Neuronal stem cell (in vitro differentiated cells): ENCODE measurements at regions not wholly inside any gene's neighbourhood (a gene's known extent, or its start where the extent isn't known, plus 50 kb on each side); places are given as distances from the start of the nearest gene placed in this dataset.

Source experiments
- DNase-seq: peaks from one replicate; pipeline ENCODE4 v3.0.0-alpha.2; 2013; ENCODE audit warnings: low spot score
- H2AFZ ChIP-seq: one replicate; pipeline ENCODE4 v1.6.1; 2013; ENCODE audit warnings: mild to moderate bottlenecking, low read length, inconsistent platforms
- H2AK5ac ChIP-seq: 2 replicates; pipeline ENCODE4 v1.6.1; 2013; ENCODE audit warnings: low read depth, mild to moderate bottlenecking, inconsistent platforms, low read length, moderate library complexity, mixed read lengths
- H2BK120ac ChIP-seq: 2 replicates; pipeline ENCODE4 v1.6.1; 2013; ENCODE audit warnings: low read depth, mild to moderate bottlenecking, inconsistent platforms, low read length, moderate library complexity, mixed read lengths
- H2BK12ac ChIP-seq: one replicate; pipeline ENCODE4 v1.6.1; 2013; ENCODE audit warnings: low read length, inconsistent platforms
- H2BK15ac ChIP-seq: 2 replicates; pipeline ENCODE4 v1.6.1; 2013; ENCODE audit warnings: mild to moderate bottlenecking, low read length, inconsistent platforms, mixed read lengths
- H2BK5ac ChIP-seq: one replicate; pipeline ENCODE4 v1.6.1; 2013; ENCODE audit warnings: inconsistent platforms, mild to moderate bottlenecking, low read length, moderate library complexity
- H3K14ac ChIP-seq: one replicate; pipeline ENCODE4 v1.6.1; 2013; ENCODE audit warnings: low read length, inconsistent platforms
- H3K18ac ChIP-seq: 2 replicates; pipeline ENCODE4 v1.6.1; 2013; ENCODE audit warnings: low read length, inconsistent platforms
- H3K23ac ChIP-seq: 2 replicates; pipeline ENCODE4 v1.6.1; 2013; ENCODE audit warnings: low read depth, mild to moderate bottlenecking, mixed read lengths, low read length, inconsistent platforms; ENCODE audit not compliant: poor library complexity
- H3K27ac ChIP-seq: replicated peaks from 3 replicates; pipeline ENCODE4 v1.5.1; 2013; ENCODE audit warnings: low read length, inconsistent platforms
- H3K27me3 ChIP-seq, 3 experiments: 2 replicates each; pipeline ENCODE4 v1.6.1; 2013; ENCODE audit warnings: low read length in 3 of 3, mild to moderate bottlenecking in 2 of 3, inconsistent platforms in 1 of 3, low read depth in 1 of 3, mixed read lengths in 1 of 3, moderate library complexity in 1 of 3; ENCODE audit not compliant: control insufficient read depth in 3 of 3, insufficient read depth in 3 of 3
- H3K36me3 ChIP-seq, 2 donors: replicated peaks in 1 of 2; 2 replicates each; pipeline ENCODE4 v1.6.1; 2013; ENCODE audit warnings: low read length in 2 of 2; ENCODE audit not compliant: control insufficient read depth in 2 of 2, insufficient read depth in 2 of 2
- H3K4ac ChIP-seq: 2 replicates; pipeline ENCODE4 v1.6.1; 2013; ENCODE audit warnings: inconsistent platforms, mild to moderate bottlenecking, low read length, moderate library complexity
- H3K4me1 ChIP-seq, 2 donors: 1 replicate in 1 of 2; 2 replicates in 1 of 2; pipeline ENCODE4 v1.6.1; 2013; ENCODE audit warnings: low read length in 2 of 2, low read depth in 1 of 2; ENCODE audit not compliant: control insufficient read depth in 2 of 2, insufficient read depth in 1 of 2
- H3K4me2 ChIP-seq: one replicate; pipeline ENCODE4 v1.6.1; 2013; ENCODE audit warnings: mild to moderate bottlenecking, low read length, inconsistent platforms; ENCODE audit not compliant: insufficient read depth, poor library complexity, severe bottlenecking
- H3K4me3 ChIP-seq, 2 donors: 2 replicates each; pipeline ENCODE4 v1.5.1; 2013; ENCODE audit warnings: low read length in 2 of 2, mild to moderate bottlenecking in 2 of 2, inconsistent platforms in 1 of 2, moderate library complexity in 1 of 2
- H3K79me1 ChIP-seq: one replicate; pipeline ENCODE4 v1.6.1; 2013; ENCODE audit warnings: low read depth, mild to moderate bottlenecking, inconsistent platforms, low read length, moderate library complexity
- H3K9ac ChIP-seq: one replicate; pipeline ENCODE4 v1.6.1; 2013; ENCODE audit warnings: mild to moderate bottlenecking, low read depth, low read length, inconsistent platforms; ENCODE audit not compliant: poor library complexity
- H3K9me3 ChIP-seq, 2 donors: replicated peaks in 1 of 2; 2 replicates each; pipeline versions ENCODE3 to v1.6.1; 2013; ENCODE audit warnings: low read length in 2 of 2, mild to moderate bottlenecking in 2 of 2, inconsistent platforms in 1 of 2, low read depth in 1 of 2, mixed read lengths in 1 of 2, moderate library complexity in 1 of 2; ENCODE audit not compliant: control insufficient read depth in 2 of 2, insufficient read depth in 1 of 2
- H4K8ac ChIP-seq: one replicate; pipeline ENCODE4 v1.6.1; 2013; ENCODE audit warnings: low read depth, mild to moderate bottlenecking, inconsistent platforms, low read length, moderate library complexity
- H4K91ac ChIP-seq: one replicate; pipeline ENCODE4 v1.6.1; 2013; ENCODE audit warnings: low read length, low read depth, mild to moderate bottlenecking, inconsistent platforms; ENCODE audit not compliant: poor library complexity
- WGBS, 2 donors: extraction: QIAGEN DNeasy Blood & Tissue Kit; methylation state at CpG; one replicate each; pipeline ENCODE4 v1.1.7; 2013; ENCODE audit warnings: missing lambda C conversion rate in 2 of 2, mixed read lengths in 1 of 2; ENCODE audit not compliant: insufficient read length in 2 of 2, insufficient replicate concordance in 1 of 2; ENCODE audit errors: extremely low coverage in 2 of 2; 5-methylcytosine and 5-hydroxymethylcytosine counted together

GRCh38 chr11:134800130-134800529, 388.1 kb upstream of the B3GAT1 start:
- Histone ChIP-seq H2BK12ac (peak overlapping the region; percentile 75), H2BK120ac (no peak overlapping the region), H3K23ac (no peak overlapping the region), H2BK5ac (no peak overlapping the region), H2AFZ (peak overlapping the region; percentile 71), H4K8ac (no peak overlapping the region), H3K4me3 (no peak overlapping the region), H3K14ac (peak overlapping the region; percentile 63), H4K91ac (no peak overlapping the region), H3K4me1 (peaks cover 20 to 23% of the 10 kb centered on the region in 2 donors), H3K36me3 (no peaks in the 10 kb centered on the region), H3K9ac (no peak overlapping the region), H3K18ac (peak overlapping the region; percentile 93), H2AK5ac (peak overlapping the region; percentile 44), H3K27ac (no peak overlapping the region), H3K4me2 (no peak overlapping the region), H2BK15ac (peak overlapping the region; percentile 99), H3K9me3 (no peaks in the 10 kb centered on the region), H3K4ac (no peak overlapping the region), H3K79me1 (no peaks in the 10 kb centered on the region), H3K27me3 (no peaks in the 10 kb centered on the region)
- WGBS, 2 donors = no CpG with 5 or more reads among the region's 17 CpGs
- DNase-seq = no peak

GRCh38 chr11:134799386-134799785, 387.3 kb upstream of the B3GAT1 start:
- H4K91ac ChIP-seq = no peak overlapping the region
- H2AFZ ChIP-seq = no peak overlapping the region
- H3K4me3 ChIP-seq = no peak overlapping the region
- H2BK12ac ChIP-seq = peak overlapping the region; percentile 33
- no peaks in the 10 kb centered on the region for H3K27me3 ChIP-seq
- H2BK120ac ChIP-seq = no peak overlapping the region
- H2BK5ac ChIP-seq = no peak overlapping the region
- peak overlapping the region; percentile 72 for H3K18ac ChIP-seq
- no CpG with 5 or more reads among the region's 8 CpGs for whole genome bisulfite sequencing, 2 donors
- H2BK15ac ChIP-seq = no peak overlapping the region
- H3K9me3 ChIP-seq = no peaks in the 10 kb centered on the region
- no peak overlapping the region for H3K14ac ChIP-seq
- no peak for DNase-seq
- peaks cover 20 to 23% of the 10 kb centered on the region in 2 donors for H3K4me1 ChIP-seq
- H3K79me1 ChIP-seq = no peaks in the 10 kb centered on the region
- H4K8ac ChIP-seq = no peak overlapping the region
- no peak overlapping the region for H3K4me2 ChIP-seq
- no peak overlapping the region for H3K27ac ChIP-seq
- no peak overlapping the region for H3K9ac ChIP-seq
- H2AK5ac ChIP-seq = no peak overlapping the region
- H3K36me3 ChIP-seq = no peaks in the 10 kb centered on the region
- no peak overlapping the region for H3K23ac ChIP-seq
- H3K4ac ChIP-seq = no peak overlapping the region

GRCh38 chr11:134797411-134798089, 385.5 kb upstream of the B3GAT1 start:
- Histone ChIP-seq H3K4me2 (no peak overlapping the region), H3K27ac (no peak overlapping the region), H2AK5ac (no peak overlapping the region), H4K91ac (no peak overlapping the region), H2AFZ (no peak overlapping the region), H3K36me3 (no peaks in the 10 kb centered on the region), H3K4me1 (peaks cover 15 to 29% of the 10 kb centered on the region in 2 donors), H3K18ac (no peak overlapping the region), H3K4ac (no peak overlapping the region), H4K8ac (no peak overlapping the region), H3K23ac (no peak overlapping the region), H2BK15ac (no peak overlapping the region), H2BK120ac (no peak overlapping the region), H3K9me3 (no peaks in the 10 kb centered on the region), H3K9ac (no peak overlapping the region), H2BK12ac (no peak overlapping the region), H2BK5ac (no peak overlapping the region), H3K27me3 (no peaks in the 10 kb centered on the region), H3K14ac (no peak overlapping the region), H3K79me1 (no peaks in the 10 kb centered on the region), H3K4me3 (no peak overlapping the region)
- WGBS, 2 donors = no CpG with 5 or more reads among the region's 17 CpGs
- DNase-seq = no peak

- H3K4me1 ChIP-seq = peaks cover 0 to 21% of the 10 kb centered on the region in 2 donors
- WGBS, 2 donors = no CpG with 5 or more reads among the region's 7 CpGs
- peak overlapping the region; percentile 61 for H2BK120ac ChIP-seq
Observed at GRCh38 chr11:134795017-134795416, 383.0 kb upstream of the B3GAT1 start.

More at GRCh38 chr11:134795017-134795416, 383.0 kb upstream of the B3GAT1 start:
- H4K8ac ChIP-seq = peak overlapping the region; percentile 79
- H2BK15ac ChIP-seq = peak overlapping the region; percentile 84
- peak overlapping the region; percentile 60 for H3K9ac ChIP-seq
- H2BK5ac ChIP-seq = no peak overlapping the region
- no peak overlapping the region for H4K91ac ChIP-seq
- H2AK5ac ChIP-seq = peak overlapping the region; percentile 98
- H3K14ac ChIP-seq = peak overlapping the region; percentile 97
- no peaks in the 10 kb centered on the region for H3K79me1 ChIP-seq
- H3K27me3 ChIP-seq = peaks cover 0 to 8% (median 0%) of the 10 kb centered on the region in 3 experiments
- no peak overlapping the region for H3K4me2 ChIP-seq
- H3K4me3 ChIP-seq = no peak overlapping the region
- no peaks in the 10 kb centered on the region for H3K9me3 ChIP-seq
- peak overlapping the region; percentile 53 for H3K4ac ChIP-seq
- no peak for DNase-seq
- H3K18ac ChIP-seq = peak overlapping the region; percentile 79
- no peaks in the 10 kb centered on the region for H3K36me3 ChIP-seq
- no peak overlapping the region for H3K27ac ChIP-seq
- H3K23ac ChIP-seq = no peak overlapping the region
- no peak overlapping the region for H2AFZ ChIP-seq
- H2BK12ac ChIP-seq = peak overlapping the region; percentile 82
